Hepatocyte (in vitro differentiated cells): ENCODE measurements at regions not wholly inside any gene's neighbourhood (a gene's known extent, or its start where the extent isn't known, plus 50 kb on each side); places are given as distances from the start of the nearest gene placed in this dataset.

ENCODE experiments used
- DNase-seq: peaks from one replicate; pipeline ENCODE4 v3.0.0-alpha.2; 2016; ENCODE audit warnings: low spot score
- H2AFZ ChIP-seq: fragments of 200-600 bp; sonication (generic); 2 replicates; pipeline ENCODE4 v1.6.0; 2016; ENCODE audit warnings: antibody characterized with exemption, mild to moderate bottlenecking
- H3K27ac ChIP-seq: fragments of 200-600 bp; sonication (generic); 2 replicates; pipeline ENCODE4 v1.5.1; 2016; ENCODE audit warnings: mild to moderate bottlenecking
- H3K27me3 ChIP-seq: fragments of 200-600 bp; sonication (generic); 2 replicates; pipeline ENCODE4 v1.6.1; 2016
- H3K36me3 ChIP-seq: fragments of 200-600 bp; sonication (generic); replicated peaks from 2 replicates; pipeline ENCODE4 v1.5.1; 2016; ENCODE audit warnings: low read depth; ENCODE audit not compliant: insufficient read depth
- H3K4me1 ChIP-seq: fragments of 200-600 bp; sonication (generic); 2 replicates; pipeline ENCODE4 v1.5.1; 2016; ENCODE audit warnings: mild to moderate bottlenecking, moderate library complexity; ENCODE audit not compliant: insufficient read depth
- H3K4me2 ChIP-seq: fragments of 200-600 bp; sonication (generic); 2 replicates; pipeline ENCODE4 v1.6.0; 2016
- H3K4me3 ChIP-seq: fragments of 200-600 bp; sonication (generic); 2 replicates; pipeline ENCODE4 v1.5.1; 2016; ENCODE audit warnings: mild to moderate bottlenecking
- H3K79me2 ChIP-seq: fragments of 200-600 bp; sonication (generic); 2 replicates; pipeline ENCODE4 v1.6.0; 2017; ENCODE audit warnings: mild to moderate bottlenecking
- H3K9me2 ChIP-seq: fragments of 200-600 bp; sonication (generic); replicated peaks from 2 replicates; pipeline ENCODE4 v1.6.0; 2017; ENCODE audit warnings: mild to moderate bottlenecking; ENCODE audit not compliant: insufficient read depth
- H3K9me3 ChIP-seq: fragments of 200-600 bp; sonication (generic); 2 replicates; pipeline ENCODE4 v1.5.1; 2016; ENCODE audit warnings: low read depth, mild to moderate bottlenecking
- H4K20me1 ChIP-seq: fragments of 200-600 bp; sonication (generic); 2 replicates; pipeline ENCODE4 v1.6.0; 2016; ENCODE audit warnings: mild to moderate bottlenecking; ENCODE audit not compliant: insufficient read depth, poor library complexity, severe bottlenecking
- CTCF ChIP-seq: fragments of 200-600 bp; sonication (generic); IDR thresholded peaks from 2 replicates; pipeline ENCODE4 v1.5.1; 2016; ENCODE audit warnings: antibody characterized with exemption, mild to moderate bottlenecking; ENCODE audit not compliant: poor library complexity
- EZH2 ChIP-seq: fragments of 200-600 bp; sonication (generic); IDR thresholded peaks from 2 replicates; pipeline ENCODE4 v1.6.1; 2016; ENCODE audit warnings: antibody characterized with exemption, mild to moderate bottlenecking, borderline replicate concordance
- EZH2phosphoT487 ChIP-seq: fragments of 200-600 bp; sonication (generic); IDR thresholded peaks from one replicate; pipeline ENCODE4 v1.6.1; 2018; ENCODE audit warnings: antibody characterized with exemption, mild to moderate bottlenecking, low read depth, moderate library complexity; ENCODE audit not compliant: unreplicated experiment, severe bottlenecking
- WGBS: methylation state at CpG from one replicate; pipeline ENCODE4 v1.1.6; 2016; ENCODE audit warnings: low lambda C conversion rate; ENCODE audit errors: missing lambda C conversion rate; 5-methylcytosine and 5-hydroxymethylcytosine counted together

GRCh38 chr4:23369331-23369730, 520.5 kb downstream of the PPARGC1A start:
- Histone ChIP-seq H3K9me3 (no peaks in the 10 kb centered on the region), H3K36me3 (no peaks in the 10 kb centered on the region), H2AFZ (no peak overlapping the region), H3K4me2 (no peak overlapping the region), H3K27me3 (no peaks in the 10 kb centered on the region), H3K4me1 (peaks cover 13% of the 10 kb centered on the region), H4K20me1 (no peaks in the 10 kb centered on the region), H3K27ac (no peak overlapping the region), H3K79me2 (no peaks in the 10 kb centered on the region), H3K4me3 (no peak overlapping the region), H3K9me2 (no peaks in the 10 kb centered on the region)
- DNase-seq = no peak
- no peak for TF ChIP-seq CTCF
- TF ChIP-seq EZH2 = no peak
- no peak for TF ChIP-seq EZH2phosphoT487
- 83% methylated on average over 3 of the region's 3 CpGs for WGBS

DNA sequence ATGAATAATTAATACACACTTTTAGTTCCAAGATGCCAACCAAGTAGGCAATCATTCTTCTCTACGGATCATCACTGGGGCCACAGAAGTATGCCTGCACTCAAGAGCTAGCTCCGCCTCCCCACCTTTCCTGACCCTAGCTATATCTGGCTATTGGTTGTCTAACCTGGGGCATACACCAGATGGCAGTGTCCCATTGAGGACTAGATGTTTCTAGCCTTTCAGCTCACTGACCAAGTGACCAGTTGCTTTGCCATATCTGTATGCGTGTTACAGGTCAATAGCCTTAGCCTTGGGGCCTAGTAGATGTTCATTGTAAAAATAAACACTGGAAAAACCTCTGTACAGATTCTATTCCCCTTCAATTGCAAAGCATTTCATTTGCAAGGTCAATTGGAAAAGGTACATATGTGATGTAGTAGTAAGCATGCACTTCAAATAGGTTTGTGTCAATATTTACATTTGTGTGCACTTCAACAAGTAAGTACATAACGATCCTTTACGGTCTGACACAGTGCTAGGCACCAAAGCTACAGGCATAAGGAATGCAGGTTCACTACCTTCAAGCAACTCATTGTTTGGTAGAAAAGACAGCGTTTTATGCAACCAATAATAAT, 521.7 kb downstream of the PPARGC1A start:
- no peaks in the 10 kb centered on the region for H3K79me2 ChIP-seq
- TF ChIP-seq EZH2 (no peak), CTCF (peak; percentile 43)
- H3K4me2 ChIP-seq = no peak overlapping the region
- no peak overlapping the region for H3K4me3 ChIP-seq
- no peak overlapping the region for H3K27ac ChIP-seq
- H3K4me1 ChIP-seq = peaks cover 6% of the 10 kb centered on the region
- DNase-seq = peak; percentile 55
- no peak overlapping the region for H2AFZ ChIP-seq
- H3K27me3 ChIP-seq = no peaks in the 10 kb centered on the region
- WGBS = 72% methylated on average over 6 of the region's 6 CpGs
- H3K36me3 ChIP-seq = no peaks in the 10 kb centered on the region
- no peaks in the 10 kb centered on the region for H3K9me3 ChIP-seq
- H3K9me2 ChIP-seq = no peaks in the 10 kb centered on the region
- no peaks in the 10 kb centered on the region for H4K20me1 ChIP-seq

GRCh38 chr4:23366557-23366906, 523.3 kb downstream of the PPARGC1A start:
- peaks cover 6% of the 10 kb centered on the region for H3K4me1 ChIP-seq
- no peaks in the 10 kb centered on the region for H3K36me3 ChIP-seq
- no peak overlapping the region for H3K4me3 ChIP-seq
- H3K4me2 ChIP-seq = no peak overlapping the region
- no peak for DNase-seq
- no peaks in the 10 kb centered on the region for H3K9me2 ChIP-seq
- H4K20me1 ChIP-seq = no peaks in the 10 kb centered on the region
- H3K27me3 ChIP-seq = no peaks in the 10 kb centered on the region
- H3K9me3 ChIP-seq = no peaks in the 10 kb centered on the region
- no peak overlapping the region for H2AFZ ChIP-seq
- WGBS = 92% methylated on average over 1 of the region's 1 CpG
- no peak overlapping the region for H3K27ac ChIP-seq
- TF ChIP-seq EZH2 (no peak), EZH2phosphoT487 (no peak), CTCF (no peak)
- H3K79me2 ChIP-seq = no peaks in the 10 kb centered on the region
